ENCODE measurements at regions not wholly inside any gene's neighbourhood (a gene's known extent, or its start where the extent isn't known, plus 50 kb on each side); places are given as distances from the start of the nearest gene placed in this dataset.

DNA sequence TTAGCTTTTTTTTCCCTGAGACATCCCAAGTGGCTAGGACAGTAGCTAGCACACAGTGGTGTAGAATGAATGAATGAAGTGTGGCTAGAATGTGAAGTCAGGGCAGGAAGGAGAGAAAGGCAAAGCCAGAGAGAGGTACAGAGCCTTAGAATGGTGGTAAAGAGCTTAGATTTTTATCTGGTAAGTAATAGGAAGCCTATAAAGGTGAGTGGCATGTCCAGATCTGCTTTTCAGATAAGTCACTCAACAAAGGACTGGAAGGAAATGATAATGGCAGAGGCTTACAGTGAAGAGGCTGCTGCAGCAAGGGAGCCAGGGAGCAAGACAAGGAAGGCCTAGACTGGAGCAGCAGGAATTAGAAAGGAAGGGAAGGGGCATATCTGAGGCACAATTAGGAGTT lies 96.0 kb upstream of the PRDM1 start:
- DNase-seq, result no peak

DNA sequence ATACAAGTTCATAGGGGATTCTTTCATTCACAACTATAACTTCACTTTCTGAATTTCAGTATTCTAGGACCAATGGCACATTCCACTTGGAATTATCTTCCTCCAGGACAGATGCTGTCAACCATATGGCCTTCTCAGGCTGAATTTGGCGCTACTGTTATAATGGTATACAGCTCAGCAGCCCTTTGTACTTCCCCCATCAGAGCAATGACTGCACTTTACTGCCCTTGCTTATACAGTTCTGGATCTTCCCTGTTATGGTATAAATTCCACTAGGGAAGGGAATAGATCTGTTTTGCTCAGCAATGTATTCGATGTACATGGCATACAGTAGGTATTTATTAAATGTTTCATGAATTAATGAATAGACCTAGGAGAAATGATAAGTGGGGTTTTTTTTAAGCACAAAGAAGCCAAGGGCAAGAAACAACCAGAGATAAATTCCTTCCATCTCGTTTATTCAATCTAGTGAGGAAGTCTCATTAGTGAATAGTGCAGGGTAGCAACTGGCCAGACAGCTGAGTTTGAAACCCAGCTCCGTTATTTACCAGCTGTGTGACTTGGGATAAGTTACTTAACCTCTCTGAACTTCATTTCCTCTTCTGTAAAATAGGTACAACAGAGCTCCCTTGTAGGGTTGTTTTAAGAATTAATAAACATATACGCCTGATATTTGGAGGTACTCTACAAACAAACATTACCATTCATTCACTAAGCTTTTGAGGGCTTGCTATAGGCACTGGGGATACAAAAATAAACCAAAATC lies 97.1 kb upstream of the PRDM1 start:
- DNase-seq, result no peak

DNA sequence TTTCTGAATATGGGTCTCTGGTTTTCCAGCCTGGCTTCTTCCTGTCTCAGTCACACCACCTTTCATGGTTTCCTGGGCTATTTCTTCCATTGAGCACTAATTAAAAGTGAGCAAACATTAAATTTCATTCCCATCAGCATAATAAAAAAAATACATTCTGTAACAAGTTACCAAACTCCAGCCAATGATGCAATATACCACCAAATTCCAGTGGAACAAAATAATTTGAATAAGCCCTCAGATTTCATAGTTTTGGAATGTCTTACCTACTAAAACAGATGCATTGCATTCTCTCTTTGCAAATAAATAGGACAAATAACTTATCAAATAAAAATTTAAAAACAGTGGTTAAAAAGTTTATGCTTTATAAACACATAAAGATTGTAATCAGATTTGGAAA lies 97.8 kb upstream of the PRDM1 start:
- DNase-seq, result no peak

DNA sequence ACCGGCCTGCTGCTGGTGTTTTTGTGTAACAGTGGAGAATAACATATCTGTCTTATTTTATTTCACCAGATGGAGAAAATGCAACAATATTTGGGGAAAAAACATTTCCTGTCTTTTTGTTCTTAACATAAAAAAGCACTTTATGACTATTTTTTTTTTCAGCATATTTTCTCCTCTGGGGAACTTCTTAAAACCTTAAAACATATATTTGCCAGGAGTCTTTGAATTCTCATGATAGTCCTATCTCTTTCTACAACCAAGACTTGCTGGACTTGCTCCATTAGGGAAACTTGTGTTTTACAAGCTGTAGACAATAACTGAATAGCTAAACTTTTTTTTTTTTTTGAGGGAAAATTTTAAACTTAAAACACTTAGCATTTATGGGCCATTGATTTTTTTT lies 98.6 kb upstream of the PRDM1 start:
- DNase-seq, result no peak

DNA sequence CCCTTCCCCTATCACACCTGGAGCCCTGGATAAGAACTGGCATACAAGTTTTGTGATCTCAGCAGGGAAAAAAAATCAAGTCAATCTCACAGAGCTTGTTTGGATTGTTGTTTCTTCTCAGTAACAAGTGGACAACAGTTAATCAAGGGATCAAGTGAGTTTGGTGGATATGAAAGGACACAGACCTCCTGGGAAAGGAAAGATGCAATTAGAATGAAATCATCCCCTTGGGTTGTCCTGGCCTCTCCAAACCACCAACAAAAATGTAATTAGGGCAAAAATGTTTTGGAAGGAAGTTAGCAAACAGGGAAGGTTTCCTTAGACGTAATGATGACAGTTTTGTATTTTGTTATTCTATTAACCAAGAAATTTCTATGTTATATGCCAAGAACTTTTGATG lies 99.1 kb upstream of the PRDM1 start:
- DNase-seq, result no peak

DNA sequence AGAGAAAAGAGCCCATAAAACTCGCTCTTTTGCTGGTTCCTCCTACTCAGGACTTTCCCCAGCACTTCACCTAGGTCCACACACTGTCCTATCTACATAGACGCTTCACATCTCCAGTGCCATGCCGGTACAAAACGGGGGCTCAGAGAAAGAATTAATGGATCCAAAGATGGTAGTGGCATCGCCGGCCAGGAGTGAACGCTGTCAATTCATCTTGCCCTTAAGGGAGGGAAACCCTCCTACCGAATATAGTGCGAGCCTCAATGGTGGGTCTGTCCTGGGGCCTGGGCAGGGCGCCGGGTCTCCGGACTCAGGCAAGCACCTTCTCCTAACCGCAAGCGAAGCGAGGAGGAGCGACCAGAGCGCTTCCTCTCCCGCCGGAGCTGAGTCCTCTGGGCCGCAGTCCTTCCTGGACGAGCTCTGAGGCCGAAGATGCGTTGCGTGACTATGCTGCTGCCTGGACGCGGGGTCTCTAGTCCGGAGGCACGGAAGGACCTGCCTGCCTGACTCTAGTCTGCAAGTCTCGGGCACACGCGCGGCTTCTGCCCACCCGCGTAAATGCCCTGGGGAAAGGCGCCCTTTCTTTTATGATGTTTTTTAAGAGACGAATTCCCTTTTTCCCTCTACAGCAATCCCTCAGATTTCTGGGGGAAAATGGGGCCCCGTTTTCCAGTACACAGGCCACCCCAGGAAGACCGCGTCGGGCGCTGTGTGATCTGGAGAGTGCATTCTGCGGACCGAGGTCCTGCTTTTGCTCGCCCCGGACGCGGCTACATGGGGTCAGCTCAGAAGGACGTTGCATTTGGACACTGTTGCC lies 100.1 kb upstream of the PRDM1 start:
- DNase-seq, result no peak

DNA sequence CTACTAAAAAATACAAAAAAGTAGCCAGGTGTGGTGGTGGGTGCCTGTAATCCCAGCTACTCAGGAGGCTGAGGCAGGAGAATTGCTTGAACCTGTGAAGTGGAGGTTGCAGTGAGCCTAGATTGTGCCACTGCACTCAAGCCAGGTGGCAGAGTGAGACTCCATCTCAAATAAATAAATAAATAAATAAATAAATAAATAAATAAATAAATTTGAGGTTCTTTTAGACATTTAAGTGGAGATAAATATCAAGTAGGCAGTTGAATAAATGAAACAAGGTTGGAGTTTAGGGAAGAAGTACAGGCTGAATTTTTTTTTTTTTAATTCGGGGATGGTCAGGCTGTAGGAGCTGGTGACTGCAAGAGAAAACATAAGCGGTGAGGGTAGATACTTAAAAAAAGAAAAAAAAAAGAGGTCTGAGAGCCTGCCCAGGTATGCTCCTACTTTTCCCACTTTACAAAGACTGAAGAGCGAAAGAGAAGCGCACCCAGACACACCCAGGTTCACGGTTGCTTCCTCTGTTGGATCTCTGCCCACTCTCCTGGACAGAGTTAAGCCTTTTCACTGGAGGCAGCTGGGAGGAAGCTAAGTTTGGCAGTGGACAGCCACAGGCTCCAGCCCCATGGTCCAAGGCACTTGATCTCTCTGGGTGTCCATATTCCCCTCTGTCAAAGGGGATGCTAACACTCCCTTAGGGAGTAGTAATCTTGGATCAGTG lies 100.9 kb upstream of the PRDM1 start:
- no peak for DNase-seq

DNA sequence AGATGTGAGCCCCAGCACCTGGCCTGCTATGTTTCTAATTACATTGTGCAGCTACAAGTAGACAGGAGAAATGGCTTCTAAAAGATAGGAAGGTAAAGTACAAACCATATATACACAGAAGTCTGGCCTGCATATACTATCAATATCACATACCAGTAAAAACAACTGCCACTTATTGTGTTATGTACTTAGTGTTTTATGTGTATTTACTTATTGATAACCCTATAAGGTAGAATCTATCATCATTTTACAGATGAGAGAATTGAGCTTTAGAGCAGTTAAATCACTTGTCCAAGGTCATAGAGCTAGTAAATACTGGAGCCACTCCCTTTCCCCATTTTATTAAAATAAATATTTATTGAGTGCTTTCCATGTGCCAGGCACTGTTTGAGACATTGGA lies 102.4 kb upstream of the PRDM1 start:
- no peak for DNase-seq

DNA sequence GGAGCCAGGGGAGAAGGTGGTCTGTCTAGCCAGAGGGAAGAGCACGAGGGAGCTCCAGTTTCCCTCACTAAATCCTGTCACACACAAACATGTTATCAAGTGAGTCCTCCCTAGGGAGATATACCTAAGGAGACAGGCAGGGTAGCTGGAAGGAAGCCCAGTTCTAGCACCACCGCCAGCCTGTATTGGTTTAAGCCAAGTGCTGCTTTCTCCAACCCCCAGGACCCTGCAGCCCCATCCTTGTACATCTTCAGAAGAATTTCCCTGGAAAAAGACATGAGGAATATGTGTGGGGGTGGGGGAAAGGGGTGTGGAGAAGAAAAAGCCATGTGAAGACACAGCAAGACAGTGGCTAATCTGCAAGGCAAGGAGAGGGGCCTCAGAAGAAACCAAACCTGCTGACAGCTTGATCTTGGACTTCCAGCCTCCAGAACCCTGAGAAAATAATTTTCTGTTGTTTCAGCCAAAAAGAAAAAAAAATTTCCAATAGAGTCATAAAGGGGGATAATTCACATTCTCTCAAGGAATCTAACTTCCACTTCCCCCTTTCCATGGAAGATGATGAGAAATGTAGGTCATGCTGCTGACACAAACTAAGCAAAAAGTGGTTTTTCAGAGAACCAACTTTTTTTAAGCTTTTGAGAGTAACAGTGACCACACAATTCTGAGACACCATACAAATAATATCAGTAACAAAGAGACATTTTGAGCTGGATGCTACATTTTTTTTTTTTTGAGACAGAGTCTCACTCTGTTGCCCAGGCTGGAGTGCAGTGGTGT lies 103.2 kb upstream of the PRDM1 start:
- DNase-seq, result no peak

DNA sequence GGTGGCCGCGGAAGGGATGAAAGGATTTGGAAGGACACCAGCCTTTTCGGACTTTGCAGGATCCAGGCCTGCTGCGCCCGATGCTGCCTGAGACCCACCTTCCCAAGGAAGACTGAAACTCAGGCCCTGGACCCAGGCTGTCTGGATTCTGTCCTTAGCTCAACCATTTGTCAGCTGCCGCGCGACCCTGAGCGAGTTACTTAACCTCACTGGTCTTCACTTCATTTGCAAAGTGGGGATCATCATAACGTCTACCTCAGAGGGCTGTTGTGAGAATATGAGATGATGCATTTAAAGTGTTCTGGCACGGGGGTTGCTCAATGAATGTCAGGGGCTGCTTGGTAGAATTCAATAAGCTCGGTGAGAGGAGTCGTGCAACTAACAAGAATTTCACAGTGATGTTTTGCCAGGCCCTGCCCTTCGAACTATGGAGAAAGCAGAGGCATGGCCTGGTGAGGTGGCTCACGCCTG lies 104.2 kb upstream of the PRDM1 start:
- no peak for DNase-seq

DNA sequence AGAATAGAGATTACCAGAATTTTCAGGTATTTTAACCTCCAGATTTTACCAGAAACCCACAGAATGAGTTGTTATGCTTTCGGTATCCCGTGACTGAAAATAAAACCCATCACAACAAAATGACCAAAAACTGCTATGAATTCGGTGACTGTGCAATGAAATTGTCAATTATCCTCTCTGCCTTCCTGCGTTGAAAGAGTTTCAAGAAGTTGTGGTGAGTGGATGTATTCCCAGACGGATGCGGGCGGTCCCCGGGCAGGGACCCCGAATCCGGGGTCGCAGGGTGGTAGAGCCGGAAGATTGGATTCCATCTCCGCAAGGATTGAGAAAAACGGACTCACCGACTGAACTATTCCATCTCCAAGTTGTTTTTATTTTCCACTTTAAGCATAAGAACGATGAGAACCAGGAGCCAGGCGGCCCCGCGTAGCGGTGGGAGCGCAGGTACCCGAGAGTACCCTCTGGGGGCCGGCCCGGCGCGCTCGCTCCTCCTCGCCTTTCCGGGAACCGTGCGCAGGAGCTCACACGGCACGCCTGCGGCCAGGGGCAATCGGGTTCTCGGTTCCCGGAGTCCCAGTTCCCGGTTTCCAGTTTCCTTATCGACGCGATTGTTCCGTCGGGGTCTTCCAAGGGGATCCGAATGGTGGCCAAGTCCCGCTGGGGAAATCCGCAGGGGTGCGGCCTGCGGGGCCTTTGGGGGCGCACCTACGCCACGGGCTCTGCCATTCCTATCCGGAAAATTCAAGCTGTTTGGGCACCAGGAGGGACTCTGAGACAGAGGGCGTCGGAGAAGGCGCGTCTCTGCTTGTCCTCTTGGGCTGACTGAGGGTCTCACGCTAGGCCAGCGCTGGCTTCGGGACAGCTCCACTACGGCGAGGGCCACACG lies 104.9 kb upstream of the PRDM1 start:
- peak; percentile 21 for DNase-seq

DNA sequence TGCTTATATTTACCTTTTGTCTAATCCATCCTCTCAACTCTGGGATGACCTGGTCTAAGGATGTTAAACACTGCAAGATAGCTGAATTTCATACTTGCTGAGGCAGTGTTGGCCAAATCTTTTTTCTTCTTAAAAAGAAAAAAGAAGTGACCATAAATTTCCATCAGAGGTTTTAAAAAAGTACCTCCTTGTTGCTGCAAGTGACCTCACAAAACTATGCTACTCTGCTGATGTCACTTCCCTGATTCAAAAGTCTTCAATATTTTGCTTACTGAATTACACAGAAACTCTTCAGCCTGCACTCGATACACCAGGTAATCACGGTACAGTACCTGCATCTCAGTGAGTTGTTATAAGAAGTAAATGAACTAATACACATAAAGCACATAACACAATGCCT lies 107.2 kb upstream of the PRDM1 start:
- DNase-seq, result no peak

DNA sequence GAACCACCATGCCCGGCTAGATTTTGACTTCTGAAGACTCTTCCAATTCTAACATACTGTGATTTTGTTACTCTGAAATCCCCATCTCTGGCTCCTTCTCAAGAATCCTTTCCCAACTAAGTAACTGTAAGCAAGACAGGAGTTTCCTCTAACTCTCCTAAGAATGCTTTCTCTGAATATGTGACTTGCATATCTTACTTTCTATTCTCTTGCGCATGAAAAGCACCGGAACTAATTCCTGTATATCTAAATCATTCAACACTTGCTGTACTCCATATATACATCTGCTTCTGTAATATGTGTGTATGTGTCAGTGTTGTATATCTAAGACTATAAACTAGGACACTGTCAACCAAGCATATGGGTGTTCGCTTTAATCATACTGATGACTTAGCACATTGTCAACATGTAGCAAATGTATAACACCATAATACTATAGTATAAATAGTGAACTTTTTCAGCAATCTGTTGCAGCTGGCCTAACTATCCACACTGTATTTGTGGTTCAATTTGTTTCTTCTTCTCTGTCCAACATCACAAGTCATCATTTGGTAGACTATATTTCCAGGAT lies 108.1 kb upstream of the PRDM1 start:
- DNase-seq, result no peak

DNA sequence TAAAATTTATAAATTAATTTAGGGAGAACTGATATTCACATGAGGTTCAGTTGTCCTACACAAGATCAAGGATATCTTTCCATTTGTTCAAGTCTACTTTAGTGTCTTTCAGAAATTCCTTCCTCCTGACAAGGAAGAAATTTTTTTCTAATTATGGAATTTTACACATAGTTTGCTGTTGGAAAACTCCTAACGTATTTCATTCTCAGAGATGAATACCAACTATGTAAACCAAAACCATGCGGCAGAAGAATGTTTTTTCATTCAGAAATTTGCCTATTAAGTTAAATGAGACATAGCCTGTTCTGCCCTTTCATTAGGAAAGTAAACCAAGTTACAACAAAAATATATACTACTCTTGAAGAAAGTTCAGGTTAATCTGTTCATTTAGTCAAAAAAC lies 111.2 kb upstream of the PRDM1 start:
- no peak for DNase-seq

DNA sequence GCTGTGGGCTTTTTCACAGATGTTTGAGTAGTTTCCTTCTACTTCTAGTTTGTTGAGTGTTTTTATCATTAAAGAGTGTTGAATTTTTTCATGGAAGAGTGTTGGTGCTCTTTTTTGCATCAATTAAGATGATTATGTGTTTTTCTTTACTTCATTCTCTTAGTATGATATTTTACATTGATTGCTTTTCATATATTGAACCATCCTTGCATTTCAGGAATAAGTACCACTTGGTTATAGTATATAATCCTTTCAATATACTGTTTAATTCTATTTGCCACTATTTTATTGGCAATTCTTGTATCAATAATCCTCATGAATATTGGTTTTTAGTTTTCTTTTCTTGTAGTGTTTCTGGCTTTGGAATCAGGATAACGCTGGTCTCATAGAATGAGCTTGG lies 113.7 kb upstream of the PRDM1 start:
- DNase-seq, result no peak

DNA sequence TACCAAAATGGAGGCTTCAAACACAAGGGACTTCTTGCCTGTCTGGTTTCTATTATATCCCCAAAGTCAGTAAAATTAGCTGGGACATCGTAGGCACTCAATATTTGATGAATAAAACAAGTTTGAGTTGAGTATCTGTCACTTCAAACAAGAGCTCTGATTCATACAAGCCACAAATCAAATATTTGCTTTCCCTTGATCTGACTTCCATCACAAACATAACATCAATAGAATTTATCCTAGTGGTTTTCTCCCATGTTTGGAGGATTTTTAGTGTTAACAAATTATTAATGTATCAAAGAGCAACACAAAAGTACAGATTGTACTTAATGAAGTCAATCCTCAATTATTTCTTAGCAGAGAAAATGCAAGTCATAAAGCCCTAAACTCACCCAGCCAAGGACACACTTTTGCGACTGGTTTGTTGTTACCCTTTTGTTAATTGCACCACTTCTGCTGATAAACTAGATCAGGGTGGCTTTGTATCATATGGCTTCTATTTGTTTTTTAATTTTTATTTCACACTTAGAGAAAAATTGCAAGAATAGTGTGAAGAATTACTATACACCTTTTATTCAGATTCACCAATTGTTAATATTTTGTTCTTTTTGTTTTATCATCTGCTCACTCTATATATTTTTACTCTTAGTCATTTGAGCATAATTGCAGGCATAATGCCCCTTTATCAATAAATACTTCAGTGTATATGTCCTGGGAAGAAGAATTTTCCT lies 117.4 kb upstream of the PRDM1 start:
- no peak for DNase-seq

DNA sequence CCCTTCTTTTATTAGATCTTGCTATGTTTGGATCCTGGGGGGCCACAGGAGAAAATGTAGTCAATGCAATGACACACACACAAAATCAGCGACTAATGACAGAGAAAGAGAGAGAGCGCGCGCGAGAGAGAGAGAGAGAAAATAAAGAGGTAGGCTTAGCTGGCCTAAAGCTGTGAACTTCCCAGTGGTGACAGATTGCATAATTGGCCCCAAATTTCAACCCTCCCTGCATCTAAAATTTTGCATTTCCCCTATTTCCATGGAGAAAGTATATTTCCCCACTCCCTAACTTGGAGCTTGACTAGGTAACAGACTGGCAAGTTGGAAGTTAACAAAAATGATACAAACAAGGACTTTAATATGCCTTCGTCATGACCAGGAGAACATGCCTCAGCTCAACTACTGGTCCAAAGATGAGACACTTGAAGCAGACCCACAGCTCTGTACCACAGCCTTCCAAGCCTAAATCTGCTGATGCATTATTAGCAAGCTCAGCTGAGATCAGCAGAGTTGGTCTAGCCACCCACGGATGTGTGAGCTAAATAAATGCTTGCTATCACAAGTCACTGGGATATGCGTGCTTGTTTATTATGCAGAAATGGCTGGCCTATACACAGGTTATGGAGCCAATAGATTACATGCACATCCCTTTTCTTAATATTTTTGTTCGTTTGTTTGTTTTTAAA lies 118.1 kb upstream of the PRDM1 start:
- DNase-seq, result no peak

DNA sequence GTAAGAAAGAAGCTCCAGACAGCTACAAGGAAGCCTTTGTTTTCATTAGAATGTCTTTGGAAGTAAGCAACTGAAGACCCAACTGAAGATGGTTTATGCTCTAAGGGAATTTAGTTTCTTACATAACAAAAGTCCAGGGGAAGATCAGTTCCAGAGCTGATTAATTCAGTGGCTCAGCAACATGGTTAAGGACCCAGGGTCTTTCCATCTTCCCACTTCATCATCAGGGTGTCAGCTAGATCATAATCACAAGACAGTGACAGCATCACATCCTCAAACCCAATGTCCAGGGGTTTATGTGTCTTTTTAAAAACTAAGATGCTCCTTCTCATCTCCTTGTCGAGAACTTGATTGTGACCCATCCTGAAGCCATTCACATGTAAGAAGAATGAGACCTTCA lies 119.7 kb upstream of the PRDM1 start:
- DNase-seq, result no peak

DNA sequence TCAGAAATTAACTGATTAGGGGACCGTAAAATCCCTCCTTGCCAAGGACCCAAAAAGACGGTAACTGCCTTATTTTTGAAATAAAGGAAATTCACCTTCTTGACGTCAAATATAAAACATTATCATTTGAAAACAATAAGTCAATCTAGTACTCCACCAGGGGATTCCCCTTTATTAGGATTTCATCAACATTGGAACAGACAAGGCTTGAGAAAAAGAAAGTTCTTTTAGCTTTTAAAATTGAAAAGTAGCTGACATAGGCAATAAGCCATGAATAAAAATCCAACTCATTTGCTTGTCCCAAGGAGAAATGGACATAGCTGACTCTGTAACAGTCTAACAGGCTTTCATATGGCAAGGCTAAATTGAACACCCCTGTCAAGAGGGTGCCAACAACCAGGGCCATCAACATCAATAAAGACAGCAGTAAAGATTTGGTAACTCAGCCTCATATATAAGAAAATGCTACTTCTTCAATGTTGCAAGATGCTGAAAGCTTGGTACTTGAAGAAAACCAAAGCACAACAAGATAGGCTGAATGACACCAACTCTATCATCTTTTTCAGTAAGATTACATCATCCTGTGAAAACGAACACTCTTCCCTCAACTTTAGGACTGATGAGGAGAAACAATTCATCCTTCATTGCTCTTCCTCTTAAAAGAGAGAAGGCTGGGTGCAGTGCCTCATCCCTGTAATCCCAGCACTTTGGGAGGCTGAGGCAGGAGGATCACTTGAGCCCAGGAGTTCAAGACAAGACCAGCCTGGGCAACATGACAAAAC lies 121.0 kb upstream of the PRDM1 start:
- DNase-seq, result no peak

Measured in activated CD4-positive, alpha-beta T cell treated with anti-CD3 and anti-CD28 coated beads for 1 hour (primary cell).